ENCODE measurements at regions not wholly inside any gene's neighbourhood (a gene's known extent, or its start where the extent isn't known, plus 50 kb on each side); places are given as distances from the start of the nearest gene placed in this dataset.

DNA sequence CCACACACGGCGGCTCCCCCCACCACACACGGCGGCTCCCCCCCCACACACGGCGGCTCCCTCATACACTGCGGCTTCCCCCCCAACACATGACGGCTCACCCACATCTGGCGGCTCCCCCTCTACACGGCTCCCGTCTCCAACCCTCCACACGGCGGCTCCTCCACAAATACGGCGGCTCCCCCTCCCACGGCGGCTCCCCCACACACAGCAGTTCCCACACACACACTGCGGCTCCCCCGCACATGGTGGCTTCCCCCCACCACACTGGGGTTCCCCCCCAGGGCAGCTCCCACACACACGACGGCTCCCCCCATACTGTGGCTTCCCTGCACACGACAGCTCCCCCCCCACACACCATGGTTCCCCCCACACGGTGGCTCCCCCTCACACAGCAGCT, 98.0 kb downstream of the TTLL2 start:
- Histone ChIP-seq H3K9ac (ENCODE audit: extremely low read depth, low read length, poor library complexity, severe bottlenecking) (no peak overlapping the region), H3K4me3 (ENCODE audit: low read length) (no peak overlapping the region), H3K27ac (ENCODE audit: low read depth, low read length) (no peak overlapping the region), H3K36me3 (ENCODE audit: control insufficient read depth, insufficient read depth, low read length) (no peaks in the 10 kb centered on the region), H3K4me1 (ENCODE audit: control insufficient read depth, insufficient read depth, low read length) (no peaks in the 10 kb centered on the region), H3K9me3 (ENCODE audit: control insufficient read depth, low read length) (no peaks in the 10 kb centered on the region), H3K27me3 (ENCODE audit: control insufficient read depth, insufficient read depth, low read length, poor library complexity, severe bottlenecking) (no peaks in the 10 kb centered on the region)
- no peak for TF ChIP-seq CTCF (conservative IDR thresholded peaks at IDR 0.05)
- Mint-ChIP-seq H3K4me1 (no peaks in the 10 kb centered on the region), H3K27ac (no peak overlapping the region), H3K9me3 (peaks cover 5% of the 10 kb centered on the region), H3K36me3 (ENCODE audit: low read depth) (no peaks in the 10 kb centered on the region), H3K4me3 (no peak overlapping the region), H3K27me3 (ENCODE audit: insufficient read depth) (peaks cover 2% of the 10 kb centered on the region)
- 90 to 97% methylated on average over 2 to 10 of the region's 23 CpGs for WGBS, 2 experiments (ENCODE audit: insufficient coverage in 1 of 2, insufficient read length in 1 of 2)
- DNase-seq = no peak

GRCh38 chr6:167424060-167424673, 99.3 kb downstream of the TTLL2 start:
- WGBS, 2 experiments (ENCODE audit: insufficient coverage in 1 of 2, insufficient read length in 1 of 2) = 87 to 93% methylated on average over 12 to 22 of the region's 22 CpGs
- Histone ChIP-seq H3K4me1 (ENCODE audit: control insufficient read depth, insufficient read depth, low read length) (no peaks in the 10 kb centered on the region), H3K36me3 (ENCODE audit: control insufficient read depth, insufficient read depth, low read length) (no peaks in the 10 kb centered on the region), H3K9me3 (ENCODE audit: control insufficient read depth, low read length) (no peaks in the 10 kb centered on the region), H3K9ac (ENCODE audit: extremely low read depth, low read length, poor library complexity, severe bottlenecking) (no peak overlapping the region), H3K27ac (ENCODE audit: low read depth, low read length) (no peak overlapping the region), H3K4me3 (ENCODE audit: low read length) (no peak overlapping the region), H3K27me3 (ENCODE audit: control insufficient read depth, insufficient read depth, low read length, poor library complexity, severe bottlenecking) (no peaks in the 10 kb centered on the region)
- Mint-ChIP-seq H3K9me3 (peaks cover 5% of the 10 kb centered on the region), H3K4me1 (no peaks in the 10 kb centered on the region), H3K27ac (no peak overlapping the region), H3K27me3 (ENCODE audit: insufficient read depth) (peaks cover 2% of the 10 kb centered on the region), H3K36me3 (ENCODE audit: low read depth) (no peaks in the 10 kb centered on the region), H3K4me3 (no peak overlapping the region)
- TF ChIP-seq CTCF (conservative IDR thresholded peaks at IDR 0.05) = no peak
- peak; percentile 71 for DNase-seq

DNA sequence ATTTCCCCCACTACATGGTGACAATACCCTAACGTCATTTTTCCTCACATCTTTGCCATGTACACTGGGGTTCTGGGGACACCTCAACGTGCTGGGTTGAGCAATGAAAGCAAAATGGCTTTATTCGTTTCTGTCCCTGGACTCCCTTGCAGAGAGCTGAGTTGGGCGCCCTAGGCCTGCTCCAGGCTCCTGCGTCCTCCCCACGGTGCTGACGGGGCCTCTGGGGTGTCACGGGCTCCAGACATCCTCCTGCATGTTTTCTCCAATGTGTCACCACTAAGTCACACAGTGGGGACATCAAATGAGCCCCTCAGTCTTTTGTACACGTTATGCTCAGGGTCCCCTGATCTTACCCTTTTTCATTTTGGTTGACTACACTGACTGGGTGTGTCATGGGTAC, 99.8 kb downstream of the TTLL2 start:
- Mint-ChIP-seq H3K36me3 (ENCODE audit: low read depth) (no peaks in the 10 kb centered on the region), H3K4me1 (no peaks in the 10 kb centered on the region), H3K4me3 (no peak overlapping the region), H3K27ac (no peak overlapping the region), H3K27me3 (ENCODE audit: insufficient read depth) (peaks cover 2% of the 10 kb centered on the region), H3K9me3 (peaks cover 6% of the 10 kb centered on the region)
- no peak overlapping the region for H3K27ac ChIP-seq (ENCODE audit: low read depth, low read length)
- WGBS, 2 experiments (ENCODE audit: insufficient coverage in 1 of 2, insufficient read length in 1 of 2) = 91 to 97% methylated on average over 8 to 9 of the region's 9 CpGs
- no peaks in the 10 kb centered on the region for H3K4me1 ChIP-seq (ENCODE audit: control insufficient read depth, insufficient read depth, low read length)
- H3K36me3 ChIP-seq (ENCODE audit: control insufficient read depth, insufficient read depth, low read length) = no peaks in the 10 kb centered on the region
- no peak for DNase-seq
- no peak overlapping the region for H3K4me3 ChIP-seq (ENCODE audit: low read length)
- no peaks in the 10 kb centered on the region for H3K27me3 ChIP-seq (ENCODE audit: control insufficient read depth, insufficient read depth, low read length, poor library complexity, severe bottlenecking)
- H3K9me3 ChIP-seq (ENCODE audit: control insufficient read depth, low read length) = no peaks in the 10 kb centered on the region
- no peak for TF ChIP-seq CTCF (conservative IDR thresholded peaks at IDR 0.05)
- H3K9ac ChIP-seq (ENCODE audit: extremely low read depth, low read length, poor library complexity, severe bottlenecking) = no peak overlapping the region

Data from endodermal cell (in vitro differentiated cells).